Gastrocnemius medialis (tissue), 4 donors: ENCODE measurements at regions not wholly inside any gene's neighbourhood (a gene's known extent, or its start where the extent isn't known, plus 50 kb on each side); places are given as distances from the start of the nearest gene placed in this dataset.

Experiments
- ATAC-seq, 2 donors: fragments of 150-250 bp; one replicate each; pipeline ENCODE4 v1.9.1; 2016
- DNase-seq, 2 donors: peaks; one replicate each; pipeline ENCODE4 v3.0.0-alpha.2; 2019
- H3K27ac ChIP-seq, 4 donors: fragments of 200-600 bp; sonication (generic); 1 replicate in 1 of 4; 2 replicates in 3 of 4; pipeline ENCODE4 v1.5.1; 2016 to 2018; ENCODE audit warnings: mild to moderate bottlenecking in 2 of 4, moderate library complexity in 1 of 4
- H3K27me3 ChIP-seq, 3 donors: fragments of 200-600 bp; sonication (generic) in 2 of 3; 1 replicate in 1 of 3; 2 replicates in 2 of 3; pipeline versions ENCODE4 v1.5.1 to v1.6.0; 2016 to 2019; ENCODE audit warnings: mild to moderate bottlenecking in 1 of 3, moderate library complexity in 1 of 3
- H3K36me3 ChIP-seq, 2 donors: fragments of 200-600 bp; sonication (generic) in 1 of 2; one replicate each; pipeline ENCODE4 v1.5.1; 2017 to 2018
- H3K4me1 ChIP-seq, 2 donors: fragments of 200-600 bp; sonication (generic) in 1 of 2; one replicate each; pipeline ENCODE4 v1.5.1; 2016 to 2017; ENCODE audit warnings: mild to moderate bottlenecking in 2 of 2
- H3K4me3 ChIP-seq, 4 donors: fragments of 200-600 bp; sonication (generic) in 3 of 4; 1 replicate in 1 of 4; 2 replicates in 3 of 4; pipeline ENCODE4 v1.5.1; 2016 to 2019; ENCODE audit warnings: mild to moderate bottlenecking in 2 of 4
- H3K9me3 ChIP-seq, 3 donors: fragments of 200-600 bp; sonication (generic) in 2 of 3; 1 replicate in 1 of 3; 2 replicates in 2 of 3; pipeline ENCODE4 v1.5.1; 2016 to 2019
- POLR2A ChIP-seq, 2 donors: fragments of 450-650 bp; IDR thresholded peaks; one replicate each; pipeline ENCODE4 v1.6.1; 2017; ENCODE audit warnings: antibody characterized with exemption in 2 of 2, mild to moderate bottlenecking in 2 of 2, moderate library complexity in 2 of 2
- in situ Hi-C, 4 donors: fragments of 200-750 bp; cut with MboI; loops; one replicate each; pipeline versions ENCODE4 v1.15.0 to v1.8.0; 2017; ENCODE audit warnings: low sequenced_read_pairs in 4 of 4
- intact Hi-C: fragments of 100-400 bp; cut with DNase I; formaldehyde crosslinking; loops from one replicate; pipeline ENCODE4 v1.15.1; 2023; ENCODE audit warnings: low total_unique reads
- TF ChIP-seq, protein P1 (sequence below), 5 experiments: fragments of 450-650 bp in 3 of 5; fragments of 200-600 bp in 2 of 5; sonication (generic) in 2 of 5; IDR thresholded peaks in 4 of 5; conservative IDR thresholded peaks in 1 of 5; 1 replicate in 4 of 5; 2 replicates in 1 of 5; pipeline ENCODE4 v1.5.1; 2016 to 2019; ENCODE audit warnings: antibody characterized with exemption in 5 of 5, mild to moderate bottlenecking in 3 of 5, moderate library complexity in 3 of 5

- H3K4me1 ChIP-seq: no peaks in the 10 kb centered on the region
- DNase-seq (no peak), ATAC-seq (no peak)
- H3K27ac ChIP-seq: no peak overlapping the region
- in situ Hi-C loops (no loop called here), intact Hi-C loops (no loop called here)
- no peaks in the 10 kb centered on the region for H3K9me3 ChIP-seq
- H3K4me3 ChIP-seq: no peak overlapping the region
- no peaks in the 10 kb centered on the region for H3K27me3 ChIP-seq
- TF ChIP-seq, protein P1, sequence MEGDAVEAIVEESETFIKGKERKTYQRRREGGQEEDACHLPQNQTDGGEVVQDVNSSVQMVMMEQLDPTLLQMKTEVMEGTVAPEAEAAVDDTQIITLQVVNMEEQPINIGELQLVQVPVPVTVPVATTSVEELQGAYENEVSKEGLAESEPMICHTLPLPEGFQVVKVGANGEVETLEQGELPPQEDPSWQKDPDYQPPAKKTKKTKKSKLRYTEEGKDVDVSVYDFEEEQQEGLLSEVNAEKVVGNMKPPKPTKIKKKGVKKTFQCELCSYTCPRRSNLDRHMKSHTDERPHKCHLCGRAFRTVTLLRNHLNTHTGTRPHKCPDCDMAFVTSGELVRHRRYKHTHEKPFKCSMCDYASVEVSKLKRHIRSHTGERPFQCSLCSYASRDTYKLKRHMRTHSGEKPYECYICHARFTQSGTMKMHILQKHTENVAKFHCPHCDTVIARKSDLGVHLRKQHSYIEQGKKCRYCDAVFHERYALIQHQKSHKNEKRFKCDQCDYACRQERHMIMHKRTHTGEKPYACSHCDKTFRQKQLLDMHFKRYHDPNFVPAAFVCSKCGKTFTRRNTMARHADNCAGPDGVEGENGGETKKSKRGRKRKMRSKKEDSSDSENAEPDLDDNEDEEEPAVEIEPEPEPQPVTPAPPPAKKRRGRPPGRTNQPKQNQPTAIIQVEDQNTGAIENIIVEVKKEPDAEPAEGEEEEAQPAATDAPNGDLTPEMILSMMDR (IDR thresholded peaks at IDR 0.05 in 4 of 5, conservative IDR thresholded peaks at IDR 0.05 in 1 of 5): no peak
- no peak for TF ChIP-seq POLR2A (IDR thresholded peaks at IDR 0.05)
- H3K36me3 ChIP-seq: no peaks in the 10 kb centered on the region
These were observed 516.0 kb upstream of the POU3F3 start for GRCh38 chr2:104337869-104338268.

- Histone ChIP-seq H3K27ac (no peak overlapping the region), H3K9me3 (no peaks in the 10 kb centered on the region), H3K27me3 (no peaks in the 10 kb centered on the region), H3K36me3 (no peaks in the 10 kb centered on the region), H3K4me3 (no peak overlapping the region), H3K4me1 (no peaks in the 10 kb centered on the region)
- intact Hi-C loops: no loop called here
- DNase-seq (no peak), ATAC-seq (no peak)
- in situ Hi-C loops: no loop called here
- TF ChIP-seq POLR2A (IDR thresholded peaks at IDR 0.05): no peak
- TF ChIP-seq, protein P1 (IDR thresholded peaks at IDR 0.05 in 4 of 5, conservative IDR thresholded peaks at IDR 0.05 in 1 of 5): no peak
These were observed 513.8 kb upstream of the POU3F3 start for GRCh38 chr2:104340162-104340561.

DNA sequence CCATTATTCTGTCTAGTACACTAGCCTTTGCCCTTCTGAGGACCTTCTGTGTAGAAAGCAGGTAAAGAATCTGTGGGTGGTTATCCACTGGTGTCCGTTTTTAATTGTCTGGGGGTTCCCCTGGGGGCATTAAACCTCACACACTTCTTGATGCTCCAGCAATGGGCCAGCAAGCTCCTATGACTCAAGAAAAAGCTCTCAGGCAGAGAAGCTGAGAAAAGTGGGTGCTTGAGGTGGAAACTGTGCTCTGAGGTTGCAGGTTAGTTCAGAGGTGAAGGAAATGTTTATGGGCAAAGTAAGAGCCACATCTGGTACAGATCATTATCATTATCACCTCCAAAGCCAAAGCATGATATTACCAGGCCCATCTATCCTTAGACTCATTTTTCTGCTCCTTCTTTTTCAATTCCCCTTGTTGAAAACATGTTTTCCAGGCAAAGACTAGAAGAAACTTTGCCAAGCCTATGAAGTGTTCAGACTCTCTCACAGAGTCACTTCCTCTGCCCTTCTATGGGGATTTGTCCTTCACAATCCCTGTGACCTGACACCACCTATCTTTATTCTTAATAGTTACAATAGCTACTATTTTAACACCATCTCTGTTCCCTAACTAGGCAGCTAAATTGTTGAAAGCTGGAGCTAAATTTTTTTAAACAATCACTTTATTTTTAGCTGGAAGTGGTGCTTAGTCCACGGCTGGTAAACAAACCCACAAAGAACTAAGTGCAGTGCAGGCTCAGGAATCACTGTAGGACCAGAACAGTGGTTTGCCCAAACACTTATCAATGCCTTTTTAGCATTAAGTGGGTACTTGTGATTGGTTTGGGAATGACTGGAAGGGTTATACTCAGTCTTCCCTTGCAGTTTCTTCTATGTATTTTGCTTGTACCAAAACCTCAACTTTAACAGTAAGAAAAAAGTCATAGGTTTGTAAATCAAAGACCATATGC, 512.8 kb upstream of the POU3F3 start:
- Histone ChIP-seq H3K4me1 (no peaks in the 10 kb centered on the region), H3K9me3 (no peaks in the 10 kb centered on the region), H3K27ac (no peak overlapping the region), H3K27me3 (no peaks in the 10 kb centered on the region), H3K36me3 (no peaks in the 10 kb centered on the region), H3K4me3 (no peak overlapping the region)
- in situ Hi-C loops (no loop called here), intact Hi-C loops (no loop called here)
- ATAC-seq: no peak
- DNase-seq: no peak
- TF ChIP-seq POLR2A (IDR thresholded peaks at IDR 0.05): no peak
- TF ChIP-seq, protein P1 (IDR thresholded peaks at IDR 0.05 in 4 of 5, conservative IDR thresholded peaks at IDR 0.05 in 1 of 5): no peak

GRCh38 chr2:104344306-104344705, 509.6 kb upstream of the POU3F3 start:
- no peaks in the 10 kb centered on the region for H3K27me3 ChIP-seq
- no peaks in the 10 kb centered on the region for H3K4me1 ChIP-seq
- intact Hi-C loops: no loop called here
- no peak overlapping the region for H3K4me3 ChIP-seq
- TF ChIP-seq POLR2A (IDR thresholded peaks at IDR 0.05): no peak
- TF ChIP-seq, protein P1 (IDR thresholded peaks at IDR 0.05 in 4 of 5, conservative IDR thresholded peaks at IDR 0.05 in 1 of 5): no peak
- in situ Hi-C loops: no loop called here
- no peak overlapping the region for H3K27ac ChIP-seq
- ATAC-seq (no peak), DNase-seq (no peak)
- H3K36me3 ChIP-seq: no peaks in the 10 kb centered on the region
- H3K9me3 ChIP-seq: no peaks in the 10 kb centered on the region
